ENCODE measurements at regions not wholly inside any gene's neighbourhood (a gene's known extent, or its start where the extent isn't known, plus 50 kb on each side); places are given as distances from the start of the nearest gene placed in this dataset.

GRCh38 chr10:106213493-106213892, 951.0 kb downstream of the SORCS1 start (continued):
- TF ChIP-seq EGR1 (IDR thresholded peaks at IDR 0.05; ENCODE audit: borderline replicate concordance, low read depth, low read length) = no peak

- TF ChIP-seq TBP (IDR thresholded peaks at IDR 0.05; ENCODE audit: low read depth, low read length) = no peak
- TF ChIP-seq SP1 (IDR thresholded peaks at IDR 0.05; ENCODE audit: low read depth, low read length) = no peak
- TF ChIP-seq RAD21 (IDR thresholded peaks at IDR 0.05 in 1 of 2, conservative IDR thresholded peaks at IDR 0.05 in 1 of 2; ENCODE audit: low read depth in 2 of 2, low read length in 2 of 2) = no peak
- no peak for TF ChIP-seq CEBPB (IDR thresholded peaks at IDR 0.05; ENCODE audit: low read depth, low read length)
- TF ChIP-seq ZNF274 (IDR thresholded peaks at IDR 0.05; ENCODE audit: borderline replicate concordance, extremely low read depth, low read length) = no peak
- TF ChIP-seq SUZ12 (IDR thresholded peaks at IDR 0.05; ENCODE audit: low read length) = no peak
- no peak for TF ChIP-seq NANOG (IDR thresholded peaks at IDR 0.05; ENCODE audit: insufficient read depth, low read depth, low read length, poor library complexity, severe bottlenecking)
- no peak for TF ChIP-seq SP4 (IDR thresholded peaks at IDR 0.05; ENCODE audit: low read length)
- TF ChIP-seq E2F6 (IDR thresholded peaks at IDR 0.05) = no peak
- no peak for TF ChIP-seq RBBP5 (IDR thresholded peaks at IDR 0.05; ENCODE audit: borderline replicate concordance, low read depth, low read length)
- no peaks in the 10 kb centered on the region for H3K27me3 ChIP-seq (replicated peaks in 1 of 4; ENCODE audit: control insufficient read depth in 3 of 4, extremely low read depth in 1 of 4, insufficient read depth in 3 of 4, low read length in 3 of 4)
- no peak overlapping the region for H2BK20ac ChIP-seq (ENCODE audit: low read length)
These were observed 966.2 kb downstream of the SORCS1 start for GRCh38 chr10:106198275-106198674.

More at GRCh38 chr10:106198275-106198674, 966.2 kb downstream of the SORCS1 start:
- Histone ChIP-seq H3K4me3 (ENCODE audit: extremely low read depth in 1 of 4, insufficient read depth in 2 of 4, low read depth in 3 of 4, low read length in 4 of 4) (no peak overlapping the region), H3K4me2 (ENCODE audit: insufficient read depth in 1 of 2, low read depth in 2 of 2, low read length in 2 of 2) (no peak overlapping the region), H2AFZ (ENCODE audit: low read length) (no peak overlapping the region), H2BK5ac (ENCODE audit: low read depth, low read length) (no peak overlapping the region), H3K9me3 (ENCODE audit: insufficient read depth in 2 of 2, low read depth in 1 of 2, low read length in 1 of 2) (no peaks in the 10 kb centered on the region), H2BK12ac (ENCODE audit: low read depth, low read length) (no peak overlapping the region), H2BK15ac (ENCODE audit: low read length) (no peak overlapping the region), H3K36me3 (ENCODE audit: control insufficient read depth in 2 of 4, insufficient read depth in 4 of 4, low read length in 3 of 4) (no peaks in the 10 kb centered on the region), H3K27ac (ENCODE audit: low read depth, low read length) (no peak overlapping the region), H3K23me2 (ENCODE audit: low read depth, low read length) (no peaks in the 10 kb centered on the region), H4K20me1 (replicated peaks in 1 of 2; ENCODE audit: control insufficient read depth in 1 of 2, insufficient read depth in 2 of 2, low read length in 2 of 2) (no peaks in the 10 kb centered on the region), H3K14ac (ENCODE audit: insufficient read length) (no peak overlapping the region), H3K56ac (replicated peaks; ENCODE audit: insufficient read length, low read depth, low read length) (no peak overlapping the region), H4K5ac (ENCODE audit: insufficient read length, low read depth, low read length) (no peak overlapping the region), H3K18ac (ENCODE audit: extremely low read depth, low read length) (no peak overlapping the region), H3K4ac (replicated peaks; ENCODE audit: insufficient read length, low read depth, low read length) (no peak overlapping the region), H3K4me1 (replicated peaks in 1 of 4; ENCODE audit: control insufficient read depth in 3 of 4, insufficient read depth in 4 of 4, low read length in 3 of 4) (no peaks in the 10 kb centered on the region), H2BK120ac (replicated peaks; ENCODE audit: low read depth, low read length) (no peak overlapping the region), H2AK5ac (ENCODE audit: low read depth, low read length) (no peak overlapping the region), H4K8ac (ENCODE audit: extremely low read depth, insufficient read depth, low read length) (no peak overlapping the region), H3K79me2 (ENCODE audit: control insufficient read depth in 1 of 2, insufficient read depth in 2 of 2, low read length in 2 of 2) (no peaks in the 10 kb centered on the region), H3K9ac (replicated peaks in 1 of 4; ENCODE audit: extremely low read depth in 1 of 4, low read depth in 3 of 4, low read length in 3 of 4) (no peak overlapping the region), H4K91ac (replicated peaks; ENCODE audit: insufficient read length, low read length) (no peak overlapping the region), H3K23ac (ENCODE audit: insufficient read length) (no peak overlapping the region), H3K79me1 (ENCODE audit: low read depth, low read length) (no peaks in the 10 kb centered on the region)
- DNase-seq (ENCODE audit: low read depth in 1 of 2, low spot score in 2 of 2) (no peak), FAIRE-seq (no peak)
- CTCF ChIA-PET (ENCODE audit: partially characterized antibody) = interaction anchor here (1.0 kb wide), 1 partner anchor 80 kb away, joined by 3 read pairs; no protein-coding TSS in a partner anchor
- POLR2A ChIA-PET (ENCODE audit: partially characterized antibody) = no interaction called here
